A673 (cell line): ENCODE measurements at regions not wholly inside any gene's neighbourhood (a gene's known extent, or its start where the extent isn't known, plus 50 kb on each side); places are given as distances from the start of the nearest gene placed in this dataset.

Source experiments
- CTCF ChIP-seq: fragments of 300-800, 200-600 bp; sonication (generic); conservative IDR thresholded peaks from 2 replicates; pipeline ENCODE4 v1.5.1; 2017; ENCODE audit warnings: low read depth, mild to moderate bottlenecking, antibody characterized with exemption, low read length, moderate library complexity, mixed read lengths
- EZH2 ChIP-seq: fragments of 200-600 bp; sonication (generic); IDR thresholded peaks from 2 replicates; pipeline ENCODE4 v1.6.1; 2017; ENCODE audit warnings: borderline replicate concordance, low read depth, mild to moderate bottlenecking, mixed read lengths, antibody characterized with exemption, low read length; ENCODE audit not compliant: poor library complexity, severe bottlenecking

GRCh38 chr3:34780294-34780693, 859.0 kb upstream of the ARPP21 start:
- TF ChIP-seq CTCF (no peak), EZH2 (no peak)
